ENCODE measurements at regions not wholly inside any gene's neighbourhood (a gene's known extent, or its start where the extent isn't known, plus 50 kb on each side); places are given as distances from the start of the nearest gene placed in this dataset.
"Not testable (repeated sequence)": the region's sequence is repeated elsewhere in the genome, so short reads cannot be mapped to it uniquely, and the experiment has no call there.

DNA sequence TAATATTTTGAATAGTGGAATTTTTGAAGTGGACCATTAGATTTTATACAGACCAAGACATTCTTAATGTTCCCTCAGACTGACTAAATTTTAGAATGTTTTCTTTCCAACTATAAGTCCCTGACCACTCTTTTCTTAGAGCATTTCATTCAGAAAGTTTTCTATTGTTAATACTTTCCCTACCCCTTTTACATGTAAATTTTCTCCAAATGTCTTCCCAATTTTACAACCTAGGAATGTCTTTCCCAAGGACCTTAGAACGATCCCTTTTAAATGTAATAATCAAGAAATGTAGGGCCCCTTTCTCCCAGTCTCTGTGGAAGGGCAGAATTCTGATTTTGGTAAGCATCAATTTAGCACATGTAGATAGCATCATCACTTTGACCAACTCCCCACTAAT, 730.0 kb upstream of the B3GALT2 start:
- Histone ChIP-seq H3K9me3 (ENCODE audit: control insufficient read depth in 2 of 2, insufficient read depth in 1 of 2, low read length in 1 of 2) (no peaks in the 10 kb centered on the region), H3K27ac (ENCODE audit: low read depth in 1 of 2, low read length in 1 of 2) (no peak overlapping the region), H3K4me1 (ENCODE audit: control insufficient read depth in 2 of 2, insufficient read depth in 2 of 2, low read length in 2 of 2) (no peaks in the 10 kb centered on the region), H3K36me3 (ENCODE audit: control insufficient read depth in 2 of 2, insufficient read depth in 2 of 2, low read length in 1 of 2) (no peaks in the 10 kb centered on the region), H3K27me3 (ENCODE audit: control insufficient read depth in 2 of 2, insufficient read depth in 1 of 2, low read length in 1 of 2) (no peaks in the 10 kb centered on the region), H3K4me3 (ENCODE audit: low read length in 2 of 2) (no peak overlapping the region)
- no peak for DNase-seq (ENCODE audit: low read depth in 6 of 9, low spot score in 9 of 9)
- 97% methylated on average over 1 of the region's 1 CpG for WGBS

DNA sequence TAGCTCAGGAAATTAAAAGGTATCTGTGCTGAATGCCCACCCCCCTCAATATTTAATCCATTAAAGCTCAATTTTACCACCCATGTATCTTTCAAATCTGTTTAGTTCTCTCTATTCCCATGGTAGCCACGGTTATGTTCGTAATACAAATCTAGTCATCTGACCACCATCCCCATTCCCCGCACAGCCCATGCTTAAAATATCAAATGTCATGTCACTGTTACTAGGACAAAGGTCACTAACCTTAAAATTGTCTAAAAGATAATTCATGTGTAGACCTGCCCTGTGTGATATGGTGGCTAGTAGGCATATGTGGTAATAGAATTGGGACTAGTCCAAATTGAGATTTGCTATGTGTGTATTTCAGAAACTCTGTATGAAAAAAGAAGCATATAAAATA, 728.5 kb upstream of the B3GALT2 start:
- H3K36me3 ChIP-seq (ENCODE audit: control insufficient read depth in 2 of 2, insufficient read depth in 2 of 2, low read length in 1 of 2) = no peaks in the 10 kb centered on the region
- DNase-seq (ENCODE audit: low read depth in 6 of 9, low spot score in 9 of 9) = no peak
- H3K27me3 ChIP-seq (ENCODE audit: control insufficient read depth in 2 of 2, insufficient read depth in 1 of 2, low read length in 1 of 2) = no peaks in the 10 kb centered on the region
- no peaks in the 10 kb centered on the region for H3K4me1 ChIP-seq (ENCODE audit: control insufficient read depth in 2 of 2, insufficient read depth in 2 of 2, low read length in 2 of 2)
- H3K27ac ChIP-seq (ENCODE audit: low read depth in 1 of 2, low read length in 1 of 2) = no peak overlapping the region
- no peak overlapping the region for H3K4me3 ChIP-seq (ENCODE audit: low read length in 2 of 2)
- H3K9me3 ChIP-seq (ENCODE audit: control insufficient read depth in 2 of 2, insufficient read depth in 1 of 2, low read length in 1 of 2) = no peaks in the 10 kb centered on the region
- 98% methylated on average over 3 of the region's 3 CpGs for WGBS

DNA sequence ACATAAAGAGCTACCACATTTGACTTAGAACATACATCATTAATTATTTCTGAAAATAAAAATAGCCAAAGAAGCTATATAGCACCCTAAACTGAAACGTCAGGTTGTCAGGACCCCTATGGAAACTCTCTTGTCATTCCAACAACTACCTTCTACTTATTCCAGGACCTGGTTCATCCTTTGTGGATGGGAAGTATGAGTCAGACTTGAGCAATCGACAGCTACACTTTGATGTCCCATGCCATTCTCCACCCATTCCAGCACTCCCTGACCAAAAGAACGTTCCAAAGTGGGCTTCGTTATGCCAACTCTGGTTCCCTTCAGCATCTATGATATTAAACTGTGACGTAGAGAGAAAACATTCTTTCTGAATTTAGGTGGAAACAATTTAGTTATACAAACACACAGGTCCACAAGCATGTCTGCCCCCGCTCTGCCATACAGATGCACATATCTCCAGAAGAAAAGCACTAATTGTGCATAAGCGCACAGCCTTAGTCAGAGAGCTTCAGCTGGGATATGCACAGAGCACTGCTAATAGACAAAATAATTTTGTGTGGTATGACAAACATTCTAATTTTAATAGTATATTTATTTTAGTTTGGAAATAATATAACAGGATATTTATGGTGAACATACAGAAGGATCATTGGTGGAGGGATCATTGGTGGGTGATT, 723.1 kb upstream of the B3GALT2 start:
- no peaks in the 10 kb centered on the region for H3K27me3 ChIP-seq (ENCODE audit: control insufficient read depth in 2 of 2, insufficient read depth in 1 of 2, low read length in 1 of 2)
- H3K9me3 ChIP-seq (ENCODE audit: control insufficient read depth in 2 of 2, insufficient read depth in 1 of 2, low read length in 1 of 2) = no peaks in the 10 kb centered on the region
- H3K4me1 ChIP-seq (ENCODE audit: control insufficient read depth in 2 of 2, insufficient read depth in 2 of 2, low read length in 2 of 2) = no peaks in the 10 kb centered on the region
- no peaks in the 10 kb centered on the region for H3K36me3 ChIP-seq (ENCODE audit: control insufficient read depth in 2 of 2, insufficient read depth in 2 of 2, low read length in 1 of 2)
- H3K4me3 ChIP-seq (ENCODE audit: low read length in 2 of 2) = no peak overlapping the region
- no peak for DNase-seq (ENCODE audit: low read depth in 6 of 9, low spot score in 9 of 9)
- no peak overlapping the region for H3K27ac ChIP-seq (ENCODE audit: low read depth in 1 of 2, low read length in 1 of 2)
- WGBS = 78% methylated on average over 7 of the region's 7 CpGs

DNA sequence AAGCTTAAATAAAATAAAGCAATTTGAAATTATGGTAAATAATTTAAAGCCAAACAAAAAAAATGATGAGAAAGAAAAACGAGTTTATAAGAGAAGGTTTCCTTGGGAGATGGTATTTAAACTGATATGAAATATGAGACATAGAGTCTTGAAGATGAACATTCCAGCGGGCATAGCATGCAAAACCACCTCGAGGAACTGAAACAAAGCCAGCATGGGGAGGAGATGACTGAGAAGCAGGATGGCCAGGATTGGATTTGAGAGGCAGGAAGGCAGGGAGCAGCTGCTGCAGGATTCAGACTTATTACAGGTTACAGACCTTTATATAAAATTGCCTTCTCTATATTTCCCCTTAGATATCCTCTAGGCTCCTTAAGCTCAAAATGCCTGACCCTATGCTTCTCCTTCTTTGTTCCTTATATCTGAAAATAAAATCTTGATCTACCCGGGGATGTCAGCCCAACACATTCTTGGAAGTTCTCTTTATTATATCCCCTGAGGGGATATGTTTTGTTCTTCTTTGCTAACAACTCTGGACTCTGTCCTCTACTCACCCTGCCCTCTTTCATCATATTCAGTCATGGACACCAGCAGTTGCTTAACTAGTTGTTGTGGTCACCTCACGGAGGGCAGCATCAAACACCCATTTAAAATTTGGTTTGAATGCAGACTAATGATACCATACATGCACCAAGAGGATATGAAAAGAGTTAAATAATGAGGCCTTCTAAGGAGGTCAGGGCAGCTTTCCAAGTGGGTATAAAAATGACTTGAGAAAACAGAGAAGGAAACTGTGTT, 719.1 kb upstream of the B3GALT2 start:
- H3K4me3 ChIP-seq (ENCODE audit: low read length in 2 of 2) = no peak overlapping the region
- H3K4me1 ChIP-seq (ENCODE audit: control insufficient read depth in 2 of 2, insufficient read depth in 2 of 2, low read length in 2 of 2) = no peaks in the 10 kb centered on the region
- DNase-seq (ENCODE audit: low read depth in 6 of 9, low spot score in 9 of 9) = no peak
- 93% methylated on average over 5 of the region's 5 CpGs for WGBS
- H3K27me3 ChIP-seq (ENCODE audit: control insufficient read depth in 2 of 2, insufficient read depth in 1 of 2, low read length in 1 of 2) = no peaks in the 10 kb centered on the region
- H3K9me3 ChIP-seq (ENCODE audit: control insufficient read depth in 2 of 2, insufficient read depth in 1 of 2, low read length in 1 of 2) = no peaks in the 10 kb centered on the region
- no peak overlapping the region for H3K27ac ChIP-seq (ENCODE audit: low read depth in 1 of 2, low read length in 1 of 2)
- H3K36me3 ChIP-seq (ENCODE audit: control insufficient read depth in 2 of 2, insufficient read depth in 2 of 2, low read length in 1 of 2) = no peaks in the 10 kb centered on the region

DNA sequence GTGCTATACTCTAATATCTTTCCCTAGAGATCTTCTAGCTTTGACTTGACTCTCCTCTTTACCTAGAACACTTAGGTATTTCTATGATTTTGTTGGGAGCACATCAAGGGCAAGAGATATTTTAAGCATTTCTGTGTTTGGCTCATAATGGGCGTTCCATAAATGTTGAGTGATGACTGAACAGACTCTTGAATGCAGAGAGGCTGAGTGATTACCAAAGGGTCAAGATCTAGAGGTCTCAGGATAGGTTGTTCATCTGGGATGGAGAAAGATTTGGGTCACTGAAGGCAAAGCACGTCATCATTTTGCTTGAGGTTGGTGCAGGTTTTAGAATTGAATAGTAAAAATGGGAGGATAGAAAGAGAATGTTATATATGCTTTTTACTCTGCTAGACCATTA, 705.4 kb upstream of the B3GALT2 start:
- Histone ChIP-seq H3K27me3 (ENCODE audit: control insufficient read depth in 2 of 2, insufficient read depth in 1 of 2, low read length in 1 of 2) (no peaks in the 10 kb centered on the region), H3K27ac (ENCODE audit: low read depth in 1 of 2, low read length in 1 of 2) (no peak overlapping the region), H3K4me3 (ENCODE audit: low read length in 2 of 2) (no peak overlapping the region), H3K36me3 (ENCODE audit: control insufficient read depth in 2 of 2, insufficient read depth in 2 of 2, low read length in 1 of 2) (no peaks in the 10 kb centered on the region), H3K4me1 (ENCODE audit: control insufficient read depth in 2 of 2, insufficient read depth in 2 of 2, low read length in 2 of 2) (no peaks in the 10 kb centered on the region), H3K9me3 (ENCODE audit: control insufficient read depth in 2 of 2, insufficient read depth in 1 of 2, low read length in 1 of 2) (no peaks in the 10 kb centered on the region)
- no peak for DNase-seq (ENCODE audit: low read depth in 6 of 9, low spot score in 9 of 9)
- WGBS = 96% methylated on average over 2 of the region's 2 CpGs

DNA sequence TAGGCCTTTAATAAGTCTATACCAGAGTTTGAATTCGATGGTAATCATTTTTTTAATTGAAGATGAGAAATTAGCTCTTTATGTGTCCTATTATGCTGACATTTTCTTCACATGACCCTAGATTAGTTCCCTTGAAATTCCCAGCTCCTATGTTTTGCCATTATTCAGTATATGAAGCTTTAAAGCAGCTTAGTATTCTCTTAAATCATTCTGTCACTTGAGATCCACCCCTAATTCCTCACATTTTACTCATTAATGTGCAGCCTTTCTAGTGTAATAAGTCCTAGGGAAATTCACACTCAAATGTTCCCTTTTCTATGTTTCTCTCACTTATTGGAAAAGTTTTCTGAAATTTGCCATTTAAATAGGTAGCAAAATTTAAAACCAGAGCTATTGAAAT, 704.5 kb upstream of the B3GALT2 start:
- H3K4me3 ChIP-seq (ENCODE audit: low read length in 2 of 2) = no peak overlapping the region
- no peaks in the 10 kb centered on the region for H3K36me3 ChIP-seq (ENCODE audit: control insufficient read depth in 2 of 2, insufficient read depth in 2 of 2, low read length in 1 of 2)
- no peaks in the 10 kb centered on the region for H3K9me3 ChIP-seq (ENCODE audit: control insufficient read depth in 2 of 2, insufficient read depth in 1 of 2, low read length in 1 of 2)
- 94% methylated on average over 1 of the region's 1 CpG for WGBS
- no peaks in the 10 kb centered on the region for H3K4me1 ChIP-seq (ENCODE audit: control insufficient read depth in 2 of 2, insufficient read depth in 2 of 2, low read length in 2 of 2)
- no peak for DNase-seq (ENCODE audit: low read depth in 6 of 9, low spot score in 9 of 9)
- H3K27me3 ChIP-seq (ENCODE audit: control insufficient read depth in 2 of 2, insufficient read depth in 1 of 2, low read length in 1 of 2) = no peaks in the 10 kb centered on the region
- no peak overlapping the region for H3K27ac ChIP-seq (ENCODE audit: low read depth in 1 of 2, low read length in 1 of 2)

DNA sequence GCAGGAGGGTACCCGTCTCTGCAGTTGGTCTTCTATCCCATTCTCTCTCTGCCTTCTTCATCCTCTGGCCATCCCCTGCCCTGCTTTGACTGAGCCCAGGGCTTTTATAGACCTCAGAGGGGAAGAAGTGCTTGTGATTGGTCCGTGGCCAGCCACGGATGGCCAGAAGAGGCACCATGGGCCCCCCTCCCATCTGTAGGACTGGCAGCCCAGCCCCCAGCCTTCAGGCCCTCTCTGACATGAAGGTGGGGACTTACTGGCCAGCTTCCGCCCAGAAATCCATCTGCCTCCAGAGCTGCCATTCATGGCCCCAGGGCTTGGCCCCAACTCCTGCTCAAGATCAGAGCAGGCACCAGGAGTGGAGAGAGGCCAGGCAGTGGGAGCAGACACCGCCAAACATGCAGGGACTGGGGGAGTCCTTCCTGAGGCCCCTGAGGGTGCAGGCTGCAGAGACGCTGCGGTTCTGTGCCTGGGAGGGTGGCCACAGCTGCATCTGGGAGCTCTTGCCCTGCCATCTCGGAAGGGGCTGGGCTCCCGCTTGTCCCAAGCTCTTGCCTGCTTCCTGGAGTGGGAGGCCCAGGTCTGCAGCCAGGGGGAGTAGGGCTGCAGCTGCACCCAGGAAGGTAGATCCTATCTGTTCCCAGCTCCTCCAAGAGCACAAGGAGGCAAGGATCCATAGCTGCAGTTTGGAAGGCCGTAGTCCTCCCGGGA, 698.6 kb upstream of the B3GALT2 start:
- Histone ChIP-seq H3K4me1 (ENCODE audit: control insufficient read depth in 2 of 2, insufficient read depth in 2 of 2, low read length in 2 of 2) (no peaks in the 10 kb centered on the region), H3K27me3 (ENCODE audit: control insufficient read depth in 2 of 2, insufficient read depth in 1 of 2, low read length in 1 of 2) (no peaks in the 10 kb centered on the region), H3K4me3 (ENCODE audit: low read length in 2 of 2) (no peak overlapping the region), H3K36me3 (ENCODE audit: control insufficient read depth in 2 of 2, insufficient read depth in 2 of 2, low read length in 1 of 2) (no peaks in the 10 kb centered on the region), H3K9me3 (ENCODE audit: control insufficient read depth in 2 of 2, insufficient read depth in 1 of 2, low read length in 1 of 2) (no peaks in the 10 kb centered on the region), H3K27ac (ENCODE audit: low read depth in 1 of 2, low read length in 1 of 2) (no peak overlapping the region)
- DNase-seq (ENCODE audit: low read depth in 6 of 9, low spot score in 9 of 9) = no peak
- 96% methylated on average over 11 of the region's 11 CpGs for WGBS

DNA sequence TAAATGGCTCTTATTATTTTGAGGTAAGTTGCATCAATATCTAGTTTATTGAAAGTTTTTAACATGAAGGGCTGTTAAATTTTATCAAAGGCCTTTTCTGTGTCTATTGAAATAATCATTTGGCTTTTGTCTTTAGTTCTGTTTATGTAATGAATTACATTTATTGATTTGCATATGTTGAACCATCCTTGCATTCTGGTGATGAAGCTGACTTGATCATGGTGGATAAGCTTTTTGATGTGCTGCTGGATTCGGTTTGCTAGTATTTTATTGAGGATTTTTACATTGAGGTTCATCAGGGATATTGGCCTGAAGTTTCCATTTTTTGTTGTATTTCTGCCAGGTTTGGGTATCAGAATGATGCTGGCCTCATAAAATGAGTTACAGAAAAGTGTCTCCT, 691.5 kb upstream of the B3GALT2 start:
- not testable (repeated sequence) for H3K9me3 ChIP-seq (ENCODE audit: control insufficient read depth in 2 of 2, insufficient read depth in 1 of 2, low read length in 1 of 2); H3K27ac ChIP-seq (ENCODE audit: low read depth in 1 of 2, low read length in 1 of 2); H3K36me3 ChIP-seq (ENCODE audit: control insufficient read depth in 2 of 2, insufficient read depth in 2 of 2, low read length in 1 of 2); DNase-seq (ENCODE audit: low read depth in 6 of 9, low spot score in 9 of 9); H3K4me1 ChIP-seq (ENCODE audit: control insufficient read depth in 2 of 2, insufficient read depth in 2 of 2, low read length in 2 of 2); H3K4me3 ChIP-seq (ENCODE audit: low read length in 2 of 2); H3K27me3 ChIP-seq (ENCODE audit: control insufficient read depth in 2 of 2, insufficient read depth in 1 of 2, low read length in 1 of 2)
- WGBS = 92% methylated on average over 1 of the region's 1 CpG

DNA sequence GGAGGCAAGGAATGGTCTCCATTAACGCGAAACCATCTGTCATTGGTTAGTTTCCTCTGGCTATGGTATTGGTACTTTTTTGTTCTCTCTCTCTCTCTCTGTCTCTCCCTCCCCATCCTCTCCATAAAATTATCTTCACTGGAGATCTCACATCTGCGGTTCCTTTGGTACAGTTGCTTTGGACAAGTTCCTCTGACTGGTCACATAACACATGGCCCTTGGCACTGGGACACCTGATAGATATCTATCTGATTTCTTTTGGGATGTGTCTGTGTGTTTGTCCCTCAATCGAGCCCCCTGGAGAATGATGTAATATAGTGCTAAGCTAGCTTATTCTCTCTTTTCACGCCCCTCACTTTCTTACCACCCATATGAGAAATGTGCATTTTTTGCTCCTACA, 682.0 kb upstream of the B3GALT2 start:
- no peaks in the 10 kb centered on the region for H3K4me1 ChIP-seq (ENCODE audit: control insufficient read depth in 2 of 2, insufficient read depth in 2 of 2, low read length in 2 of 2)
- H3K27ac ChIP-seq (ENCODE audit: low read depth in 1 of 2, low read length in 1 of 2) = no peak overlapping the region
- H3K9me3 ChIP-seq (ENCODE audit: control insufficient read depth in 2 of 2, insufficient read depth in 1 of 2, low read length in 1 of 2) = no peaks in the 10 kb centered on the region
- no peak for DNase-seq (ENCODE audit: low read depth in 6 of 9, low spot score in 9 of 9)
- no peaks in the 10 kb centered on the region for H3K36me3 ChIP-seq (ENCODE audit: control insufficient read depth in 2 of 2, insufficient read depth in 2 of 2, low read length in 1 of 2)
- H3K27me3 ChIP-seq (ENCODE audit: control insufficient read depth in 2 of 2, insufficient read depth in 1 of 2, low read length in 1 of 2) = no peaks in the 10 kb centered on the region
- no peak overlapping the region for H3K4me3 ChIP-seq (ENCODE audit: low read length in 2 of 2)
- 94% methylated on average over 5 of the region's 5 CpGs for WGBS
